ENCODE measurements at regions not wholly inside any gene's neighbourhood (a gene's known extent, or its start where the extent isn't known, plus 50 kb on each side); places are given as distances from the start of the nearest gene placed in this dataset.
A peak's percentile ranks its signal among the peaks of the same experiment; 100 is the strongest.

DNA sequence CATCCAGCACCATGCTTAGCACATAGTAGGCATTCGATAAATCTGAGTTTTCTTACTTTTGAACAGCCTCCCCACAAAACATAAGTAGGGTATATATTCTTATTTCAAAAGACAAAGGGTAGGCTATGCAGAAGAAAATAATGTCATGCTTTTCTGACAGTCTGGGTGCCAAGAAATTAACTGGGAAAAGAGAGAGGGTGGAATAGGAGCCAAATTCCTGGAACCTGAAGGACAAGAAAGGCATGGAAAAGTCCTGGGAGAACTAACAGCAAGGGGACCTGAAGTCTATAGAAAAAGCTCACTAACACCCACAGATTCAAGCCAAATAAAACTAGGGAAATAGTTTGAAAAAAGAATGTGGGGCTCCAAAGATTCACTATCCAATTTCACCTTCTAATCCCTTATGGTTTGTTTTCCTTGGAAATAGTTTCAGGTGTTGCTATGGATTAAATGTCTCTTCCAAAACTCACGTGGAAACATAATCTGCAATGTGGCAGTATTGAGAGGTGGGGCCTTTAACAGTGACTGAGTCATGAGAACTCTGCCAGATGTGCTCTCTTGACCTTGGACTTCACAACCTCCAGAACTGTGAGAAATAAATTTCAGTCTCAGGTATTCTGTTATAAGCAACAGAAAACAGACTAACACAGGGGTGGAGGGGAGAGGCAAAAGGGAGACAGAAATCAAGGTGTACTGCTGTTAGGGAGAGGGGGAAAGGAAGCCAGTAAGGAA, 173.3 kb upstream of the ARHGEF9 start:
- TF ChIP-seq, protein P1, sequence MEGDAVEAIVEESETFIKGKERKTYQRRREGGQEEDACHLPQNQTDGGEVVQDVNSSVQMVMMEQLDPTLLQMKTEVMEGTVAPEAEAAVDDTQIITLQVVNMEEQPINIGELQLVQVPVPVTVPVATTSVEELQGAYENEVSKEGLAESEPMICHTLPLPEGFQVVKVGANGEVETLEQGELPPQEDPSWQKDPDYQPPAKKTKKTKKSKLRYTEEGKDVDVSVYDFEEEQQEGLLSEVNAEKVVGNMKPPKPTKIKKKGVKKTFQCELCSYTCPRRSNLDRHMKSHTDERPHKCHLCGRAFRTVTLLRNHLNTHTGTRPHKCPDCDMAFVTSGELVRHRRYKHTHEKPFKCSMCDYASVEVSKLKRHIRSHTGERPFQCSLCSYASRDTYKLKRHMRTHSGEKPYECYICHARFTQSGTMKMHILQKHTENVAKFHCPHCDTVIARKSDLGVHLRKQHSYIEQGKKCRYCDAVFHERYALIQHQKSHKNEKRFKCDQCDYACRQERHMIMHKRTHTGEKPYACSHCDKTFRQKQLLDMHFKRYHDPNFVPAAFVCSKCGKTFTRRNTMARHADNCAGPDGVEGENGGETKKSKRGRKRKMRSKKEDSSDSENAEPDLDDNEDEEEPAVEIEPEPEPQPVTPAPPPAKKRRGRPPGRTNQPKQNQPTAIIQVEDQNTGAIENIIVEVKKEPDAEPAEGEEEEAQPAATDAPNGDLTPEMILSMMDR (IDR thresholded peaks at IDR 0.05; ENCODE audit: low read depth, low read length), result no peak
- H3K4me3 ChIP-seq (ENCODE audit: low read depth, low read length), result no peak overlapping the region

DNA sequence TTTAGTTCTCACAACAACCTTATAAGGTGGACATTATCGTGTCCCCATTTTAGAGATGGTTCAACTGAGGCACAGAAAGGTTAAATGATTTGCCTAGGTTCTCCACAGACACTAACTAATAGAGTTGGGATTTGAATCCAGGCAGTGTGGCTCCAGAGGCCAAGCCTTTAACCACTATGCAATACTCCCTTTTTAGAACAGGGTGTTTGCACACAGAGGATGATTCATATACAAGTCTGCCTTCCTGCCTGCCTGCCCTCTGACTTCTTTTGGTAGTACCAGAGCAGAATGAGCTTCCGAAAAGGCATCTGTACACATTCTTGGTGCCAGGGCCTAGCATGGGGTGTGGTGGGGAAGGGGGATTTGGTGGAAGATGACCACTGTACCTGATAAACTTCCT, 150.8 kb upstream of the ARHGEF9 start:
- H3K4me3 ChIP-seq (ENCODE audit: low read depth, low read length), result no peak overlapping the region
- TF ChIP-seq, protein P1 (IDR thresholded peaks at IDR 0.05; ENCODE audit: low read depth, low read length), result no peak

DNA sequence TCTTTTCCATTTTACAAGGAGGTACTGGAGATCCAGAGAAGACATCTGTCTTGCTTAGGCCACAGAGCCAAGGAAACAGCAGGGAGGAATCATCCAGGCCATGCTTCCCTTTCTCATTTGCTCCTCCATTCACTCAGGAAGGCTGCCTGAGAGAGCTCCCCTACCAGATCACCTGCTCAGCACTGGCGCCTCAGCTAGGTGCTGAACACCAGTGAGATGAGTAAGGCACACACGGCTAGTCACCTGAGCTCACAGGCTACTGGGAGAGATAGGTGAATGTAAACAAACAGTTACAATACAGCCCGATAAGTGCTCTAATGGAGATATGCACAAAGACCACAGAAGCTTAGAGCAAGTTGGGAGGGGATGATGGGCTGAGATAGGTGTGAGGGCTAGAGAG, 149.8 kb upstream of the ARHGEF9 start:
- H3K4me3 ChIP-seq (ENCODE audit: low read depth, low read length), result no peak overlapping the region
- TF ChIP-seq, protein P1 (IDR thresholded peaks at IDR 0.05; ENCODE audit: low read depth, low read length), result no peak

DNA sequence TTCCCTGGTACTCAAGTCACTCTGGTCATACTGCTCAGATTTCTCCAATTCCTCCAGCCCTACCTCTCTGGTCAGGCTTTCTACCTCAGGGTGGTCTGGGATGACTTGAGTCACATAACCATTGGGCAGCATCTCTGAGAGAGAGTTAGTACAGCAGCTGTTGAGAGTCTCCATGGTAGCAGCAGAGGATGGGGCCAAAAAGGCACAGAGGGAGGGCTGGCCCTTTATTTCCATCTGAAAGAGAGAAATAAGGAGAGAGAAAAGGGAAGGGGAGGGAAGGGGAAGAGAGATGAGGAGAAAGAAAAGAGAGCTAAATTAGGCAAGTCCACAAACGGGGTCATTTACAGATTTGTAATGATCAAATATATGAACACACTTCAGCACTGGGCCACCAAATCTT, 149.1 kb upstream of the ARHGEF9 start:
- TF ChIP-seq, protein P1 (IDR thresholded peaks at IDR 0.05; ENCODE audit: low read depth, low read length), result no peak

DNA sequence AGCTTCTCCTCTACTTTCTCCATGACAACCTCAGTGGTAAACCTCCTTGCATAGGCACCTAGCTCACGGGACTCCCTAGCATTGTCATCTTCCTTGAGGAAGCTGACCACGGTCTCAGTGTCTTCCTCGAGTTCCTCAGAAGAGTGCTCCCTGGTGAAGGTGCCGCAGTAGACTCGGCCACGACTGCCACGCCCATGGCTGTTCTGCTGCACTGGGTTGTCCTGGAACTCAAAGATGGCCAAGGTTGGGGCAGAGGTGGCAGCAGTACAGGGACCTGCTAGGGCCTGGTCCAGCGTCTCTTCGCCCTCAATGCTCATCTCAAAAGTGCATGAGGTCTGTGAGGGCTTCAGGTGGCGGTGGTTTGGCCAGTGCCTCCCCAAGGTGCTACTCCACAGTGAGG, 147.9 kb upstream of the ARHGEF9 start:
- no peak overlapping the region for H3K4me3 ChIP-seq (ENCODE audit: low read depth, low read length)
- TF ChIP-seq, protein P1 (IDR thresholded peaks at IDR 0.05; ENCODE audit: low read depth, low read length), result no peak

More for the DNA sequence above, 149.1 kb upstream of the ARHGEF9 start:
- no peak overlapping the region for H3K4me3 ChIP-seq (ENCODE audit: low read depth, low read length)

DNA sequence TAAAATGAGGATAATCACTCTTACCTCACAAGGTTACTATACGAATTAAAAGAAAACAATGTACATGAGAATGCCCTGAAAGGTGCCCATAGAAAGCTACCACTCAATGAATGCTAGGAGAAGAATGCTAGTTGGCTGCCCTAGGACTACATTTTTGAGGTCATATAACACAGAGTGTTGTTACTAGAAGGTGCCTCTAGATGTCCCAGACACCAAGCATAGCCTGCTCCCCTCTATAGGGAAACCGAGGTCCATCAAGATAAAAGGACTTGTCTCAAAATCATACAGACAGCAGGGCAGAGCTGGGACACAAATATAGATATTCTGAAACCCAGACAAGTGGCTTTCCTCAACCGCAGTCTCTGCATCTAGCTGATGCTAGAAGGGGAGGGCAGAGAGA, 147.0 kb upstream of the ARHGEF9 start:
- TF ChIP-seq, protein P1 (IDR thresholded peaks at IDR 0.05; ENCODE audit: low read depth, low read length), result no peak
- H3K4me3 ChIP-seq (ENCODE audit: low read depth, low read length), result no peak overlapping the region

DNA sequence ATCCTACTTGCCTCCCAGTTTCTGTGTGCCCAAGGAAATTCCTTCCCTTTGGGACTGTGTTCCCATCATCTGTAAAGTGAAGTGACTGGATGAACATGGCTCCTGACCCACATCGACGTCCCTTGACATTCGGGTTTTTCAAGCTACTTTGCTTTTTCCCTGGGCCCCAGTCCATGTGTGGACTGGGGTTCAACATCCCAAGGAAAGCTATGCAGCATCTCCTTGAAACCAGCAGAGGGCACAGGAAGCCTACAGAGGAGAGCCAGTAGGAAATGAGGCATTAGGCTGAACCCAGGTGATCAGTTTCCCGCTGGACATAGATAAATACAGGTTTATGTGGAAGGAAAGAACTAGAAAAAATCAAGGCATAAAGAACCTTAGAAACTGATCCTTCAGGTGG, 145.1 kb upstream of the ARHGEF9 start:
- H3K4me3 ChIP-seq (ENCODE audit: low read depth, low read length), result no peak overlapping the region
- TF ChIP-seq, protein P1 (IDR thresholded peaks at IDR 0.05; ENCODE audit: low read depth, low read length), result peak; percentile 58

All from WI38 (cell line).